Panc1 (cell line): ENCODE measurements at regions not wholly inside any gene's neighbourhood (a gene's known extent, or its start where the extent isn't known, plus 50 kb on each side); places are given as distances from the start of the nearest gene placed in this dataset.

Source experiments
- ATAC-seq: fragments of 200-7000 bp; cut with Tn5 transposase; 2 replicates; pipeline ENCODE4 v1.9.1; 2020; ENCODE audit warnings: mild to moderate bottlenecking, moderate library complexity
- BruUV-seq: library from RNA; stranded (reverse); fragments of 400-500 nt; replicated peaks from 2 replicates; lab custom pipeline; 2021; lab: Mats Ljungman, UMichigan
- CTCF ChIA-PET: fragments of 300-600 bp; sonication (Branson Sonifier 250); formaldehyde crosslinking; loops from one replicate; lab custom pipeline; 2022; ENCODE audit warnings: antibody characterized with exemption; lab: Charles Lee
- POLR2A ChIA-PET: fragments of 300-600 bp; sonication (Branson Sonifier 250); formaldehyde crosslinking; loops from one replicate; lab custom pipeline; 2022; ENCODE audit warnings: antibody characterized with exemption; lab: Charles Lee
- DNase-seq: peaks from one replicate; pipeline ENCODE4 v3.0.0-alpha.2; 2010; ENCODE audit warnings: low read depth, low spot score
- H3K27ac ChIP-seq: 2 replicates; pipeline ENCODE4 v1.5.1; 2011; ENCODE audit warnings: mild to moderate bottlenecking, low read length, inconsistent platforms
- H3K27me3 ChIP-seq: fragments of 200-500 bp; sonication (Bioruptor generic); 2 replicates; pipeline ENCODE4 v1.6.0; 2014; ENCODE audit warnings: low read length, inconsistent platforms; ENCODE audit not compliant: control insufficient read depth, insufficient read depth
- H3K36me3 ChIP-seq: fragments of 200-500 bp; sonication (Bioruptor generic); 2 replicates; pipeline ENCODE4 v1.5.1; 2014; ENCODE audit warnings: inconsistent platforms, mild to moderate bottlenecking, low read length, moderate library complexity; ENCODE audit not compliant: control insufficient read depth, insufficient read depth
- H3K4me1 ChIP-seq: 2 replicates; pipeline ENCODE4 v1.5.1; 2011; ENCODE audit warnings: inconsistent platforms, mild to moderate bottlenecking, low read length, moderate library complexity; ENCODE audit not compliant: control insufficient read depth, insufficient read depth
- H3K4me3 ChIP-seq, 2 experiments: 2 replicates each; pipeline ENCODE4 v1.5.1; 2011 to 2012; ENCODE audit warnings: low read depth in 2 of 2, low read length in 2 of 2, mild to moderate bottlenecking in 2 of 2, inconsistent platforms in 1 of 2, moderate library complexity in 1 of 2
- H3K9me3 ChIP-seq: fragments of 200-500 bp; sonication (Bioruptor generic); 2 replicates; pipeline ENCODE4 v1.5.1; 2014; ENCODE audit warnings: low read depth, mild to moderate bottlenecking, inconsistent platforms, low read length, moderate library complexity; ENCODE audit not compliant: control insufficient read depth, insufficient read depth
- CTCF ChIP-seq: fragments of 450-650 bp; IDR thresholded peaks from 2 replicates; pipeline ENCODE4 v1.5.1; 2017; ENCODE audit warnings: mild to moderate bottlenecking
- POLR2AphosphoS5 ChIP-seq: IDR thresholded peaks from 2 replicates; pipeline ENCODE4 v1.6.1; 2012; ENCODE audit warnings: mild to moderate bottlenecking, low read depth, low read length, moderate library complexity
- REST ChIP-seq, 2 experiments: IDR thresholded peaks; 2 replicates each; pipeline ENCODE4 v1.6.1; 2011 to 2012; ENCODE audit warnings: low read depth in 2 of 2, control low read depth in 1 of 2, low read length in 1 of 2, mild to moderate bottlenecking in 1 of 2, moderate library complexity in 1 of 2; ENCODE audit not compliant: insufficient read depth in 1 of 2
- SIN3A ChIP-seq: IDR thresholded peaks from 2 replicates; pipeline ENCODE4 v1.6.1; 2012; ENCODE audit warnings: low read depth, mild to moderate bottlenecking, low read length, moderate library complexity, borderline replicate concordance; ENCODE audit not compliant: insufficient read depth
- TCF7L2 ChIP-seq: IDR thresholded peaks from 2 replicates; pipeline ENCODE4 v1.6.1; 2011; ENCODE audit warnings: mild to moderate bottlenecking, low read depth, low read length, inconsistent platforms
- in situ Hi-C: cut with HindIII; loops from 2 replicates; pipeline ENCODE4 v1.10.0; 2016; ENCODE audit warnings: low sequenced_read_pairs, low pct_unique_long_range_greater_than_20kb
- intact Hi-C: fragments of 100-400 bp; cut with micrococcal nuclease; formaldehyde crosslinking; loops from one replicate; pipeline ENCODE4 v1.10.0; 2022; ENCODE audit not compliant: unreplicated experiment

GRCh38 chr5:112532654-112533360 lies 113.7 kb upstream of the EPB41L4A start:
- CTCF ChIA-PET, result no interaction called here
- no peaks in the 10 kb centered on the region for H3K4me1 ChIP-seq
- DNase-seq (no peak), ATAC-seq (no peak)
- TF ChIP-seq CTCF (no peak), SIN3A (no peak), TCF7L2 (no peak), POLR2AphosphoS5 (no peak), REST (IDR thresholded peaks at IDR 0.05; ENCODE audit: insufficient read depth in 1 of 2, low read depth in 2 of 2, low read length in 1 of 2) (no peak)
- H3K27ac ChIP-seq, result no peak overlapping the region
- no peak overlapping the region for H3K4me3 ChIP-seq
- no peaks in the 10 kb centered on the region; the same call in 1 of the 2 replicates for H3K27me3 ChIP-seq
- H3K9me3 ChIP-seq, result no peaks in the 10 kb centered on the region
- POLR2A ChIA-PET, result no interaction called here
- BruUV-seq, result no TSS peak
- intact Hi-C loops, result no loop called here
- H3K36me3 ChIP-seq, result no peaks in the 10 kb centered on the region
- in situ Hi-C loops, result no loop called here

GRCh38 chr5:112533362-112533761 lies 114.3 kb upstream of the EPB41L4A start:
- intact Hi-C loops, result no loop called here
- no peak for ATAC-seq
- POLR2A ChIA-PET, result no interaction called here

More at GRCh38 chr5:112533362-112533761, 114.3 kb upstream of the EPB41L4A start:
- Histone ChIP-seq H3K27me3 (no peaks in the 10 kb centered on the region; the same call in 1 of the 2 replicates), H3K4me1 (no peaks in the 10 kb centered on the region), H3K4me3 (no peak overlapping the region), H3K9me3 (no peaks in the 10 kb centered on the region), H3K27ac (no peak overlapping the region), H3K36me3 (no peaks in the 10 kb centered on the region)
- DNase-seq, result no peak
- CTCF ChIA-PET, result no interaction called here
- TF ChIP-seq TCF7L2, result no peak
- TF ChIP-seq SIN3A, result no peak
- no peak for TF ChIP-seq POLR2AphosphoS5
- TF ChIP-seq CTCF, result no peak
- TF ChIP-seq REST (IDR thresholded peaks at IDR 0.05; ENCODE audit: insufficient read depth in 1 of 2, low read depth in 2 of 2, low read length in 1 of 2), result no peak
- in situ Hi-C loops, result no loop called here
- no TSS peak for BruUV-seq
